ENCODE measurements at regions not wholly inside any gene's neighbourhood (a gene's known extent, or its start where the extent isn't known, plus 50 kb on each side); places are given as distances from the start of the nearest gene placed in this dataset.

- TF ChIP-seq CTCF (IDR thresholded peaks at IDR 0.05) (no peak), POLR2A (IDR thresholded peaks at IDR 0.05) (no peak)
Measured at GRCh38 chr11:13098616-13099289, 89.6 kb downstream of the RASSF10 start.

Data from vagina (tissue), 2 donors.